Left lung (tissue), 4 donors: ENCODE measurements at regions not wholly inside any gene's neighbourhood (a gene's known extent, or its start where the extent isn't known, plus 50 kb on each side); places are given as distances from the start of the nearest gene placed in this dataset.
A peak's percentile ranks its signal among the peaks of the same experiment; 100 is the strongest.

Experiments used
- ATAC-seq: fragments of 200-7000 bp; cut with Tn5 transposase; one replicate; pipeline ENCODE4 v1.9.1; 2020; ENCODE audit warnings: moderate library complexity
- DNase-seq, 4 donors: peaks; one replicate each; pipeline ENCODE4 v3.0.0-alpha.2; 2013 to 2020
- H3K27ac ChIP-seq, 2 donors: fragments of 200-600 bp; sonication (generic) in 1 of 2; one replicate each; pipeline versions ENCODE4 v1.5.0 to v1.8.0; 2020 to 2021
- H3K27me3 ChIP-seq, 2 donors: fragments of 200-600 bp; sonication (generic) in 1 of 2; one replicate each; pipeline versions ENCODE4 v1.5.0 to v1.8.0; 2020 to 2021
- H3K36me3 ChIP-seq, 2 donors: fragments of 200-600 bp; sonication (generic) in 1 of 2; one replicate each; pipeline versions ENCODE4 v1.5.0 to v1.8.0; 2020 to 2021
- H3K4me1 ChIP-seq, 2 donors: fragments of 200-600 bp; one replicate each; pipeline ENCODE4 v1.8.0; 2021
- H3K4me3 ChIP-seq, 2 donors: fragments of 200-600 bp; sonication (generic) in 1 of 2; one replicate each; pipeline versions ENCODE4 v1.5.0 to v1.8.0; 2020 to 2021; ENCODE audit warnings: mild to moderate bottlenecking in 1 of 2
- H3K9me3 ChIP-seq, 2 donors: fragments of 200-600 bp; sonication (generic) in 1 of 2; one replicate each; pipeline versions ENCODE4 v1.5.0 to v1.8.0; 2020 to 2021
- intact Hi-C, 2 donors: fragments of 100-400 bp; cut with DNase I; formaldehyde crosslinking; loops; one replicate each; pipeline versions ENCODE4 v1.11.2 to v1.14.2; 2022
- TF ChIP-seq, protein P1 (sequence below), 2 donors: fragments of 200-600 bp; sonication (generic) in 1 of 2; IDR thresholded peaks; one replicate each; pipeline versions ENCODE4 v1.5.0 to v1.8.0; 2021; ENCODE audit warnings: antibody characterized with exemption in 2 of 2
- donor health status: DM: no; HTN: yes; CAD: no.
- donor health status: DM: no; HTN: no; CAD: no.

DNA sequence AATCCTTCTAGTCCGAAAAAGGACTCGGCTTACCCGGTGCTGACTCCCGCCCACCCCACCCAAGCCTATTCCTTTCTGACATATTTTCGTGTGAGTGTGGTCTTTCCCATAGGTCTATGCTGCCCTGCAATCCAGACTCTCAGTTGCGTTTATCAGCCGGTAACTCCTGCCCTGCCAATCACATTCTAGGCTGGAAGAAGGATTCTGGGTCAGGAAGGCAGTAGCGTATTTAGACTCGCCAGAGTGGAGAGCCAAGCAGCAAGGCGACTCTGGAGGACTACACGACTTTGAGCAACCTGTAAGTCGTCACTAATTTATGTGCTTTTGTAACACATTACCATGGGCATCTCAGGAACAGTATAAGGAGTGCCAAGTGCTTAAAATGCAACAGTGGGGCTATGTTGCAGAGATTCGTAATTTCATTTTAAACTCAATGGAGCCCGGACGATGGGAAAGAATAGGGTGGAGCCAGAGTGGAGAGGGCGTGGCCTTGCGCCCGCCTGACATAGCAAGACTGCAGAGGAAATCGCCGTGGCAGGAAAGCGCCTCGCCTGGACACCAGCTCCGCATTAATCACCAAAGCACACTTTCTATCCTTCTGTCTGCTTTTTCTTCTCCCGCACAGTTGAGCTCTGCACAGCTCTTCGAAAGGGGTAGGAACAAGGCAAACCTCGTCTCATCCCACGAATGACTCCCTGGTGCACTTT, 1044.2 kb downstream of the AGBL1 start:
- Histone ChIP-seq H3K4me1 (no peaks in the 10 kb centered on the region), H3K36me3 (no peaks in the 10 kb centered on the region), H3K9me3 (peaks cover 0 to 9% of the 10 kb centered on the region in 2 donors), H3K27ac (no peak overlapping the region), H3K27me3 (no peaks in the 10 kb centered on the region), H3K4me3 (no peak overlapping the region)
- ATAC-seq = no peak
- intact Hi-C loops = loop anchor here in 1 of 2 donors (10.0 kb wide), 1 partner anchor 61 kb away; no protein-coding TSS in a partner anchor
- no peak for DNase-seq
- TF ChIP-seq, protein P1, sequence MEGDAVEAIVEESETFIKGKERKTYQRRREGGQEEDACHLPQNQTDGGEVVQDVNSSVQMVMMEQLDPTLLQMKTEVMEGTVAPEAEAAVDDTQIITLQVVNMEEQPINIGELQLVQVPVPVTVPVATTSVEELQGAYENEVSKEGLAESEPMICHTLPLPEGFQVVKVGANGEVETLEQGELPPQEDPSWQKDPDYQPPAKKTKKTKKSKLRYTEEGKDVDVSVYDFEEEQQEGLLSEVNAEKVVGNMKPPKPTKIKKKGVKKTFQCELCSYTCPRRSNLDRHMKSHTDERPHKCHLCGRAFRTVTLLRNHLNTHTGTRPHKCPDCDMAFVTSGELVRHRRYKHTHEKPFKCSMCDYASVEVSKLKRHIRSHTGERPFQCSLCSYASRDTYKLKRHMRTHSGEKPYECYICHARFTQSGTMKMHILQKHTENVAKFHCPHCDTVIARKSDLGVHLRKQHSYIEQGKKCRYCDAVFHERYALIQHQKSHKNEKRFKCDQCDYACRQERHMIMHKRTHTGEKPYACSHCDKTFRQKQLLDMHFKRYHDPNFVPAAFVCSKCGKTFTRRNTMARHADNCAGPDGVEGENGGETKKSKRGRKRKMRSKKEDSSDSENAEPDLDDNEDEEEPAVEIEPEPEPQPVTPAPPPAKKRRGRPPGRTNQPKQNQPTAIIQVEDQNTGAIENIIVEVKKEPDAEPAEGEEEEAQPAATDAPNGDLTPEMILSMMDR (IDR thresholded peaks at IDR 0.05) = no peak

DNA sequence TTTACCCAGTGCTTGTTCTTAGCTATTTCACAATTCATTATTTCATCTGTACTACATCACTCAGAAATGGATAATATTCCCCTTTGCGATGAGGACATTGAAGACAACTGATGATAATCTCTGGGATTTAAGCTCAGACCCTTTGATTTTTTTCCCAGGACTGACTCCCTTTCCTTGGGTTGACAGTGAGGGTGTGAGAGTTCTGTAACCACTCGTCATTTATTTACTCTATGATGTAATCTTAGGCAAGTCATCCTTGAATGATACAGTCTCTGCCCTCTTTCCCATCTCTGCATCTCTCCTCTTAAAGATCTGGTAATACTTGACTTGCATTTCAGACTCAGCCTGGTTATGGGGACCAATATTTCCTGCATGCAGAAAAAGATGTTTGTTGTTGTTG, 1041.7 kb downstream of the AGBL1 start:
- ATAC-seq = no peak
- Histone ChIP-seq H3K27me3 (no peaks in the 10 kb centered on the region), H3K27ac (no peak overlapping the region)

DNA sequence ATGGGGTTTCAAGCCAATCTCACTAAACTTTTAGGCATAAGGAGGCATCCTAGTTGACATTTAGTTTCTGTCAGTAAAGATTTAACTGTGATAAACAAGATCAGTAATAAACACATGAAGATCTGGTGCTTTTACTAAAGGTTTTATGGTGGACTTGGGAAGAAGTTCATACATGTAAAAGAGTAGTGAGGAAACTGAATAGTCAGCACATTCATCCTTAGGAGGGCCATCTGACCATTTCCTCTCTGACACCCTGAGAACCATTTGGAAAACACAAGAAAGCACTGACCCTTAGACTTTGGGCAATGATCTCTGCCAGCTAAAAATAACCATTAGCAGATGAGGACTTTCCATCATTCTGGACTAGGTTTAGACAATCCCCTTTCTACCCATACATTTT, 1040.9 kb downstream of the AGBL1 start:
- no peaks in the 10 kb centered on the region for H3K27me3 ChIP-seq
- H3K4me3 ChIP-seq = no peak overlapping the region
- ATAC-seq = no peak
- TF ChIP-seq, protein P1 (IDR thresholded peaks at IDR 0.05) = no peak
- no peaks in the 10 kb centered on the region for H3K36me3 ChIP-seq
- no peaks in the 10 kb centered on the region for H3K4me1 ChIP-seq
- peaks cover 0 to 5% of the 10 kb centered on the region in 2 donors for H3K9me3 ChIP-seq
- no peak for DNase-seq
- no peak overlapping the region for H3K27ac ChIP-seq
- intact Hi-C loops = loop anchor here in 1 of 2 donors (10.0 kb wide), 1 partner anchor 64 kb away; no protein-coding TSS in a partner anchor

More for the DNA sequence above, 1041.7 kb downstream of the AGBL1 start:
- Histone ChIP-seq H3K4me3 (no peak overlapping the region), H3K4me1 (no peaks in the 10 kb centered on the region), H3K9me3 (peaks cover 0 to 8% of the 10 kb centered on the region in 2 donors), H3K36me3 (no peaks in the 10 kb centered on the region)
- intact Hi-C loops = loop anchor here in 1 of 2 donors (10.0 kb wide), 1 partner anchor 63 kb away; no protein-coding TSS in a partner anchor
- TF ChIP-seq, protein P1 (IDR thresholded peaks at IDR 0.05) = no peak
- no peak for DNase-seq

DNA sequence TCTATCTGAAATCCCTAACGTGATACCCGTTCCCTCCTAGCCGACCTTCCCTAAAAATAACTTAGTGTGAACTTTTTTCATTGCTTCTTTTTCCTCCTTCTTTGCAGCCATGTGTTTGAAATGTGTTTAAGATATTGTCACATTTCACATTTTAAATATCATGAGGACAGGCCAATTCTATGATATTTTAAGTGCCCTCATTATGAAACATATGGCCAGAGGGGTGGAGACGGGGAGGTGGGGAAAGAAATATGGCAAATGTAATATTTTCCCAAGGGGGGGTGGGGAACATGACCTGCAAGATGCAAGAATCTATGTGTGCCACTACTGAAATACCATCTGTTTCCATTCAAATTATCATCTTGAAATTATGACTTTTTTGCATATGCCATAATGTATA, 1039.2 kb downstream of the AGBL1 start:
- Histone ChIP-seq H3K9me3 (peaks cover 0 to 3% of the 10 kb centered on the region in 2 donors), H3K36me3 (no peaks in the 10 kb centered on the region), H3K4me1 (no peaks in the 10 kb centered on the region), H3K27me3 (no peaks in the 10 kb centered on the region), H3K4me3 (no peak overlapping the region), H3K27ac (no peak overlapping the region)
- TF ChIP-seq, protein P1 (IDR thresholded peaks at IDR 0.05) = no peak
- ATAC-seq (no peak), DNase-seq (no peak)
- intact Hi-C loops = no loop called here

DNA sequence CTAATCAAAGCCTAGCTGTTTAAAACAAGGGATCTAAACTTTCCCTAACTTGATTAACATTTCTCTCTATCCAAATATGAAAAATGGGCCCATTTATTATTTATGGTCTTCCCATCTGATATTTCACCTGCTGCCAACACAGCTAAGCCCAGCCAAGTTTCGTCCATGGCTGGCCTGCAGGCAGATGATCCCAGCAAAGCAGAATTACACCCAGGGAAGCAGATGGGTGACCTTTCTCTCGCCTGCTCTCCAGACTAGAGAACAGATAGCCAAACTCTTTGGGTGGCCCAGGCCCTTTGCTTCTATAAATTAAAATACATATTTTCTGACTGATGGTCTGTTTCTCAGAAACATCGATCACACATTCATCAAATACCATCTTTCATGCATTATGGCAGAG, 1038.8 kb downstream of the AGBL1 start:
- no peaks in the 10 kb centered on the region for H3K36me3 ChIP-seq
- TF ChIP-seq, protein P1 (IDR thresholded peaks at IDR 0.05) = no peak
- H3K27me3 ChIP-seq = no peaks in the 10 kb centered on the region
- no peak overlapping the region for H3K4me3 ChIP-seq
- intact Hi-C loops = no loop called here
- H3K27ac ChIP-seq = no peak overlapping the region
- DNase-seq = peak in 1 of 4 donors; percentile 3
- H3K4me1 ChIP-seq = no peaks in the 10 kb centered on the region
- ATAC-seq = no peak
- peaks cover 0 to 3% of the 10 kb centered on the region in 2 donors for H3K9me3 ChIP-seq
